Vagina (tissue), 2 donors: ENCODE measurements at regions not wholly inside any gene's neighbourhood (a gene's known extent, or its start where the extent isn't known, plus 50 kb on each side); places are given as distances from the start of the nearest gene placed in this dataset.

ENCODE experiments used
- DNase-seq, 2 donors: peaks; one replicate each; pipeline ENCODE4 v3.0.0-alpha.2; 2017; ENCODE audit errors: extremely low spot score in 2 of 2
- H3K27ac ChIP-seq: fragments of 200-600 bp; sonication (generic); one replicate; pipeline ENCODE4 v1.5.1; 2019
- H3K27me3 ChIP-seq: fragments of 200-600 bp; sonication (generic); one replicate; pipeline ENCODE4 v1.5.1; 2019
- H3K36me3 ChIP-seq, 2 donors: fragments of 200-600 bp; sonication (generic); one replicate each; pipeline ENCODE4 v1.5.1; 2017 to 2019
- H3K4me1 ChIP-seq: fragments of 200-600 bp; sonication (generic); one replicate; pipeline ENCODE4 v1.5.1; 2019
- H3K4me3 ChIP-seq, 2 donors: fragments of 200-600 bp; sonication (generic); 1 replicate in 1 of 2; 2 replicates in 1 of 2; pipeline ENCODE4 v1.5.1; 2016 to 2019
- H3K9me3 ChIP-seq: fragments of 200-600 bp; sonication (generic); one replicate; pipeline ENCODE4 v1.5.1; 2019
- POLR2A ChIP-seq, 2 donors: fragments of 450-650 bp; IDR thresholded peaks; one replicate each; pipeline ENCODE4 v1.6.1; 2017; ENCODE audit warnings: antibody characterized with exemption in 2 of 2, mild to moderate bottlenecking in 2 of 2, moderate library complexity in 2 of 2
- POLR2AphosphoS5 ChIP-seq, 2 donors: sonication (generic); formaldehyde crosslinking; IDR thresholded peaks; one replicate each; pipeline ENCODE4 v1.9.0; 2017; ENCODE audit warnings: antibody characterized with exemption in 2 of 2, mild to moderate bottlenecking in 2 of 2, low read depth in 1 of 2; ENCODE audit not compliant: insufficient read depth in 1 of 2
- intact Hi-C: fragments of 100-400 bp; cut with DNase I; formaldehyde crosslinking; loops from one replicate; pipeline ENCODE4 v1.15.1; 2023
- TF ChIP-seq, protein P1 (sequence below), 3 experiments: fragments of 450-650 bp in 2 of 3; fragments of 200-600 bp in 1 of 3; sonication (generic) in 1 of 3; IDR thresholded peaks; one replicate each; pipeline ENCODE4 v1.5.1; 2017 to 2019; ENCODE audit warnings: antibody characterized with exemption in 3 of 3, mild to moderate bottlenecking in 2 of 3, moderate library complexity in 2 of 3

DNA sequence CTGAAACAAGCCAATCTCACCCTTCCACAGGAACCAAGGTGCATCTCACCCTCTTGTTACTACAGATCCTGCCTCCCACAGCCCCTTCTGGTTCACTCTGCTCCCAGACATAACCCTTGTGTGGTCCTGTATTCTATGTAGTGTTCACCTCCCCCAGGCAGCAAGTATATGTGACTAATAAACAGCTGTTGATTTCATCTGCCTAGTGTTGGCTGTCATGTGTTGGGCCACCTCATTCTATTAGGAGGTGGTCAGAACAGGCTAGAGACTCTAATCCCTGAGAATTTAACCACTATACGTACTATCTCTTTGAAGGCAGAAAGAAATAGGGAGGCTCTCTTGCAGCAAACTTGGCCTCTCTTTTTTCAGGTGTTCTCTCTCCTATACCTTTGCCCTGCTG is 134.3 kb upstream of the RPL34 start:
- H3K27ac ChIP-seq, result no peak overlapping the region
- no peaks in the 10 kb centered on the region for H3K36me3 ChIP-seq
- intact Hi-C loops, result no loop called here
- no peak for DNase-seq
- H3K4me1 ChIP-seq, result no peaks in the 10 kb centered on the region
- H3K9me3 ChIP-seq, result no peaks in the 10 kb centered on the region
- TF ChIP-seq, protein P1, sequence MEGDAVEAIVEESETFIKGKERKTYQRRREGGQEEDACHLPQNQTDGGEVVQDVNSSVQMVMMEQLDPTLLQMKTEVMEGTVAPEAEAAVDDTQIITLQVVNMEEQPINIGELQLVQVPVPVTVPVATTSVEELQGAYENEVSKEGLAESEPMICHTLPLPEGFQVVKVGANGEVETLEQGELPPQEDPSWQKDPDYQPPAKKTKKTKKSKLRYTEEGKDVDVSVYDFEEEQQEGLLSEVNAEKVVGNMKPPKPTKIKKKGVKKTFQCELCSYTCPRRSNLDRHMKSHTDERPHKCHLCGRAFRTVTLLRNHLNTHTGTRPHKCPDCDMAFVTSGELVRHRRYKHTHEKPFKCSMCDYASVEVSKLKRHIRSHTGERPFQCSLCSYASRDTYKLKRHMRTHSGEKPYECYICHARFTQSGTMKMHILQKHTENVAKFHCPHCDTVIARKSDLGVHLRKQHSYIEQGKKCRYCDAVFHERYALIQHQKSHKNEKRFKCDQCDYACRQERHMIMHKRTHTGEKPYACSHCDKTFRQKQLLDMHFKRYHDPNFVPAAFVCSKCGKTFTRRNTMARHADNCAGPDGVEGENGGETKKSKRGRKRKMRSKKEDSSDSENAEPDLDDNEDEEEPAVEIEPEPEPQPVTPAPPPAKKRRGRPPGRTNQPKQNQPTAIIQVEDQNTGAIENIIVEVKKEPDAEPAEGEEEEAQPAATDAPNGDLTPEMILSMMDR (IDR thresholded peaks at IDR 0.05), result no peak
- TF ChIP-seq POLR2AphosphoS5 (IDR thresholded peaks at IDR 0.05; ENCODE audit: insufficient read depth in 1 of 2, low read depth in 1 of 2) (no peak), POLR2A (IDR thresholded peaks at IDR 0.05) (no peak)
- H3K4me3 ChIP-seq, result no peak overlapping the region
- no peaks in the 10 kb centered on the region for H3K27me3 ChIP-seq

DNA sequence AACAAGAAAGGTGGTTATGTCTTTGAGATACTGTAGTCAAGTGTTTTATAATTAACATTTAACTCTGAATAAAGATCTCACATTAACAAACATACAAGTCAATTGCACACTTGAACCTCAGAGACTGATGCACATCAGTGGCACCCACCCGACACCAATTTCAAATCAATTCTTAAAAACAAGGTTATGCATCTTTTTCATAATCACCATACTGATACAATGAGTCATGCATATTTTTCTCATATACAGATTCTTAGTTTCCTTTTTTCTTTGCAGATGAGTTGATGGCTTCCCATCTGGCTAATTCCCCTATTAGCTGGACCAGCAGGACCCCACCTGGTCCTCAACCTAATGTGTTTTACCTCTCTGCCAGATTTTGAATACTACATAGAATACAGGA is 136.2 kb upstream of the RPL34 start:
- no peaks in the 10 kb centered on the region for H3K4me1 ChIP-seq
- no peak overlapping the region for H3K27ac ChIP-seq
- no peak for TF ChIP-seq POLR2A (IDR thresholded peaks at IDR 0.05)
- no peak for TF ChIP-seq POLR2AphosphoS5 (IDR thresholded peaks at IDR 0.05; ENCODE audit: insufficient read depth in 1 of 2, low read depth in 1 of 2)
- TF ChIP-seq, protein P1 (IDR thresholded peaks at IDR 0.05), result no peak
- DNase-seq, result no peak
- no peak overlapping the region for H3K4me3 ChIP-seq
- intact Hi-C loops, result no loop called here
- H3K9me3 ChIP-seq, result no peaks in the 10 kb centered on the region
- H3K27me3 ChIP-seq, result no peaks in the 10 kb centered on the region
- no peaks in the 10 kb centered on the region for H3K36me3 ChIP-seq

DNA sequence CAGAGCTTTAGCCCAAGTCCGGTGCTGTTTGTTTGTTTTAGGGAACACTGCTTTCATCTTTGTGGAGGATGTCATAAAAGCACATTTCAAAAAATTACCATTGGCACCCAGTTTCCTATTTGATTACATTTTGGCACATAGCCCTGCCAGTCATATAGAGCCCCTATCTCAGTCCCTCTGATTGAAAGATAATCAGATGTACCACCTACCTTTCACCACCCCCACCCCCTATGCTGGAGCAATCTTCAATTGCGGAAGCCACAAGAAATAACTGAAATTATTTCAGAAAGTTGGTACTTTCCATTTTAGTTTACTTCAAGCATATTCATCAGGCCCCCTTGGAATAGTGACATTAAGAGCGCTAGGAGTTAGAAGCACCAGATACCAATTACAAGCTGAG is 136.7 kb upstream of the RPL34 start:
- no peaks in the 10 kb centered on the region for H3K4me1 ChIP-seq
- H3K9me3 ChIP-seq, result no peaks in the 10 kb centered on the region
- H3K27me3 ChIP-seq, result no peaks in the 10 kb centered on the region
- no peak for DNase-seq
- intact Hi-C loops, result no loop called here
- no peak overlapping the region for H3K27ac ChIP-seq
- H3K4me3 ChIP-seq, result no peak overlapping the region
- H3K36me3 ChIP-seq, result no peaks in the 10 kb centered on the region
- TF ChIP-seq POLR2AphosphoS5 (IDR thresholded peaks at IDR 0.05; ENCODE audit: insufficient read depth in 1 of 2, low read depth in 1 of 2), result no peak
- TF ChIP-seq, protein P1 (IDR thresholded peaks at IDR 0.05), result no peak
- no peak for TF ChIP-seq POLR2A (IDR thresholded peaks at IDR 0.05)

DNA sequence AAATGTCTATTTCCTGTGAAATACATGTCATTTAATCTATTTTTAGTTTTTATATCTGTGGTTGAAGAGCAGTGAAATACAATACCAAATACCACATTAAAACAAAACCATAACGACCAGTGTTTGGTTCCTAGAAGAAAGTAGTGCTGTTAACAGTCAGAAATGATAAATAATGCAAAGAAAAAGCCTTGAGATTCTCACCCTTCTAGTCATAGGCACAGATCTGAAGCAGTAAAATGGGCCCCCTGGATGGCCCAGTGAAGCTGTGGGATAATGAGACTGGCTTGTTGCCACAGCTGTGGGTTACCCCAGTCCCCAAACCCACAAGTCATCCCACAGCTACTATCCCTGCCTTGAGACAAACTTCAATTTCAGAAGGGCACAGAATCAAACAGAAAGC is 137.3 kb upstream of the RPL34 start:
- H3K4me1 ChIP-seq, result no peaks in the 10 kb centered on the region
- intact Hi-C loops, result no loop called here
- DNase-seq, result no peak
- H3K36me3 ChIP-seq, result no peaks in the 10 kb centered on the region
- TF ChIP-seq, protein P1 (IDR thresholded peaks at IDR 0.05), result no peak
- TF ChIP-seq POLR2A (IDR thresholded peaks at IDR 0.05) (no peak), POLR2AphosphoS5 (IDR thresholded peaks at IDR 0.05; ENCODE audit: insufficient read depth in 1 of 2, low read depth in 1 of 2) (no peak)
- H3K4me3 ChIP-seq, result no peak overlapping the region
- no peaks in the 10 kb centered on the region for H3K27me3 ChIP-seq
- H3K27ac ChIP-seq, result no peak overlapping the region
- no peaks in the 10 kb centered on the region for H3K9me3 ChIP-seq

DNA sequence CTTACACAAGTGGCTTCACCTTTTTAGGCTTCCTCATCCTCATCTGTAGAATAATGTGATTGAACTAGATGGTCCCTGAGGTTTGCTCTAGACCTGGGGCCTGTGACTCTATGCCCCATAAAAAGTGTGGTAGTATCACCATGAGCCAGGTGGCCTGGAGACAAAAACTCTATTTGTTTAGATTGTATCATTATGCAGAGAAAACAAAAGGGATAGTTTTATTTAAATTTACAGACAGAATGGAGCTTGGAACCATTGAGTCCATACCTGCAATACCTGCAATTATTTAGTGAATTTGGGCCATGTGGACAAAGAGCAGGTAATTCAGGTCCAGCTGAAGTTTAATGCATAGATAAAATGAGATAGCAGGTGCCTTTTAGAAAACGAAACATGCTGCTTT is 139.5 kb upstream of the RPL34 start:
- TF ChIP-seq, protein P1 (IDR thresholded peaks at IDR 0.05), result no peak
- TF ChIP-seq POLR2A (IDR thresholded peaks at IDR 0.05) (no peak), POLR2AphosphoS5 (IDR thresholded peaks at IDR 0.05; ENCODE audit: insufficient read depth in 1 of 2, low read depth in 1 of 2) (no peak)
- Histone ChIP-seq H3K27ac (no peak overlapping the region), H3K9me3 (no peaks in the 10 kb centered on the region), H3K4me1 (no peaks in the 10 kb centered on the region), H3K4me3 (no peak overlapping the region), H3K27me3 (no peaks in the 10 kb centered on the region), H3K36me3 (no peaks in the 10 kb centered on the region)
- intact Hi-C loops, result no loop called here
- DNase-seq, result no peak
